AG04449 (cell line): ENCODE measurements at regions not wholly inside any gene's neighbourhood (a gene's known extent, or its start where the extent isn't known, plus 50 kb on each side); places are given as distances from the start of the nearest gene placed in this dataset.

ENCODE experiments used
- CTCF ChIA-PET: fragments of 350-600 bp; formaldehyde crosslinking; extraction: SDS; loops from one replicate; lab custom pipeline; 2021; ENCODE audit warnings: antibody characterized with exemption; lab: Yijun Ruan, JAX
- POLR2A ChIA-PET: fragments of 400-600, 350-600 bp; formaldehyde crosslinking; extraction: SDS; loops from one replicate; lab custom pipeline; 2020; ENCODE audit warnings: antibody characterized with exemption, inconsistent platforms; lab: Yijun Ruan, JAX
- DNase-seq: peaks from one replicate; pipeline ENCODE4 v3.0.0-alpha.2; 2010; ENCODE audit warnings: low read depth, low spot score
- H3K4me3 ChIP-seq: 2 replicates; pipeline ENCODE4 v1.5.1; 2011; ENCODE audit warnings: low read depth, mild to moderate bottlenecking, control low read depth, low read length
- TF ChIP-seq, protein P1 (sequence below): IDR thresholded peaks from one replicate; pipeline ENCODE4 v1.5.1; 2011; ENCODE audit warnings: mild to moderate bottlenecking, moderate library complexity, low read length, control low read depth, inconsistent platforms; ENCODE audit not compliant: insufficient read depth; ENCODE audit errors: missing control alignments

DNA sequence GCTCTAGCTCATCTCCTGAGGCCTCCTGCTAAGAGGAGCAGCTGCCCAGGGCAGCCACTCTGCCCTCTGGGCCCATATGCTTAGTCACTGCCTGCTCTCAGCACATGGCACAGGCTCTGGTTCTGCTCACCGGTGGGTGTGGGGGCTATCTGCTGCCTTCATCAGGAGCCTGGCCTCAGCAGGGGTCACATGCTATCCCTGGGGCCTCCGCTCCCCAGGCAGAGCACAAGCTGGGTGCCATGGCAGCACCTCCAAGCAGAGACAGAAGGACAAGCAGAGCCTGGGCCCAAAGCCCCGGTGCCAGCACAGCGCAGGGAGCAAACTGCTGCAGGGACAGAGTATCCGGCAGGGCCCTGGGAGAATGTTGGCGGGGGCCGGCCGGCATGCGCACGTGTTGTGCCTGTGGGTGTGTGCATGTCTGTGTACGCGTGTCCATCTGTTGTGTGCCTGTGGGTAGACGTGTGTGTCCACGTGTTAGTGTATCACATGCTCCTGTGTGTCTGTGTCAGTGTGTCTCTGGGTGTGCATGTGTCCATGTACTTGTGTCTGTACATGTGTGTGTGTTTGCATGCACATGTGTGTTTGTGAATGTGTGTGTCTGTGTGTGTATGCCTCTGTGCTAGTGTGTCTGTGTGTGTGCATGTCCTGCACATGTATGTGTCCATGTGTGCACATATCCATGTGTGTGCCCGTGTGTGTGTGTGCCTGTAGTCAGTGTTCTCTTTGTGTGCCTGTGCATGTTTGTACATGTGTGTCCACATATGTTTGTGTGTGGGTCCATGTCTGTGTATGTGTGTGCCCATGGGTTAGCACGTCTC lies 326.9 kb downstream of the TMEM121 start:
- CTCF ChIA-PET = no interaction called here
- POLR2A ChIA-PET = no interaction called here
- TF ChIP-seq, protein P1, sequence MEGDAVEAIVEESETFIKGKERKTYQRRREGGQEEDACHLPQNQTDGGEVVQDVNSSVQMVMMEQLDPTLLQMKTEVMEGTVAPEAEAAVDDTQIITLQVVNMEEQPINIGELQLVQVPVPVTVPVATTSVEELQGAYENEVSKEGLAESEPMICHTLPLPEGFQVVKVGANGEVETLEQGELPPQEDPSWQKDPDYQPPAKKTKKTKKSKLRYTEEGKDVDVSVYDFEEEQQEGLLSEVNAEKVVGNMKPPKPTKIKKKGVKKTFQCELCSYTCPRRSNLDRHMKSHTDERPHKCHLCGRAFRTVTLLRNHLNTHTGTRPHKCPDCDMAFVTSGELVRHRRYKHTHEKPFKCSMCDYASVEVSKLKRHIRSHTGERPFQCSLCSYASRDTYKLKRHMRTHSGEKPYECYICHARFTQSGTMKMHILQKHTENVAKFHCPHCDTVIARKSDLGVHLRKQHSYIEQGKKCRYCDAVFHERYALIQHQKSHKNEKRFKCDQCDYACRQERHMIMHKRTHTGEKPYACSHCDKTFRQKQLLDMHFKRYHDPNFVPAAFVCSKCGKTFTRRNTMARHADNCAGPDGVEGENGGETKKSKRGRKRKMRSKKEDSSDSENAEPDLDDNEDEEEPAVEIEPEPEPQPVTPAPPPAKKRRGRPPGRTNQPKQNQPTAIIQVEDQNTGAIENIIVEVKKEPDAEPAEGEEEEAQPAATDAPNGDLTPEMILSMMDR = no peak
- DNase-seq = no peak
- no peak overlapping the region for H3K4me3 ChIP-seq

DNA sequence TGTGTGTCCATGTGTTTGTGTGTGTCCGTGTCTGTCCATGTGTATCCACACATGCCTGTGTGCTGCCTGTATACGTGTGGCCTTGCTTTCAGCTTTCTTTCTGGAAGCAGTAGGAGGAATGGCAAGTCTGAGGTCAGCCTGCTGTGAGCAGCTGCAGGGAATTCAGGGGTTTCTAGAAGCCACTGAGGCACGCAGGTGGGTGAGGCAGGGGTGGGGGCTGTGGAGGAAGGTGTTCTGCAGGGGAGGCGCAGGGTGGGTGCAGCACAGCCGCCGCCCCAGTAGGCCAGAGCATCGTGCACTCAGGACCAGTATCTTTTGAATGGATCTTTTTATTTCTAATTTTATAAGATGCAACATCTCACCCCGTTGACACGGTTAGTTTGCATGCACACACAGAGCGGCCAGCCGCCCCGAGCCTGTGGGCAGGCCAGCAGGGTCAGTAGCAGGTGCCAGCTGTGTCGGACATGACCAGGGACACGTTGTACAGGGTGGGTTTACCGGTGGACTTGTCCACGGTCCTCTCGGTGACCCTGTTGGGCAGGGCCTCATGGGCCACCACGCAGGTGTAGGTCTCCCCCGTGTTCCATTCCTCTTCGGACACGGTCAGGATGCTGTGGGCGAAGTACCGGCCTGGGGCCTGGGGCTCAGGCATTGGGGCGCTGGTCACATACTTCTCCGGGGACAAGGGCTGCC lies 327.7 kb downstream of the TMEM121 start:
- DNase-seq = no peak
- no peak overlapping the region for H3K4me3 ChIP-seq
- POLR2A ChIA-PET = no interaction called here
- CTCF ChIA-PET = no interaction called here
- TF ChIP-seq, protein P1 = no peak

DNA sequence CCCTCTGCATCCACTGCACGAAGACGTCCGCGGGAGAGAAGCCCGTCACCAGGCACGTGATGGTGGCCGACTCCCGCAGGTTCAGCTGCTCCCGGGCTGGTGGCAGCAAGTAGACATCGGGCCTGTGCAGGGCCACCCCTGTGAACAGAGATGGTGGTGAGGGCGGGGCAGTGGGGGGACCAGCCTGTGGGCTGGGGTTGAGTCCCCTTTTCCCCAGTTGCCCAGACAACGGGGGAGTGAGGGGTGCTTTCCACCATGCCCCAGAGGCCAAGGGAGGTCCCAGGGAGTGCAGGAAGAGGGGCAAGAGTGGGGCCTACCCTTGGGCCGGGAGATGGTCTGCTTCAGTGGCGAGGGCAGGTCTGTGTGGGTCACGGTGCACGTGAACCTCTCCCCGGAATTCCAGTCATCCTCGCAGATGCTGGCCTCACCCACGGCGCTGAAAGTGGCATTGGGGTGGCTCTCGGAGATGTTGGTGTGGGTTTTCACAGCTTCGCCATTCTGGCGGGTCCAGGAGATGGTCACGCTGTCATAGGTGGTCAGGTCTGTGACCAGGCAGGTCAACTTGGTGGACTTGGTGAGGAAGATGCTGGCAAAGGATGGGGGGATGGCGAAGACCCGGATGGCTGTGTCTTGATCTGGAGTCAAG lies 328.3 kb downstream of the TMEM121 start:
- ChIA-PET POLR2A (no interaction called here), CTCF (no interaction called here)
- TF ChIP-seq, protein P1 = no peak
- DNase-seq = no peak
- no peak overlapping the region for H3K4me3 ChIP-seq

DNA sequence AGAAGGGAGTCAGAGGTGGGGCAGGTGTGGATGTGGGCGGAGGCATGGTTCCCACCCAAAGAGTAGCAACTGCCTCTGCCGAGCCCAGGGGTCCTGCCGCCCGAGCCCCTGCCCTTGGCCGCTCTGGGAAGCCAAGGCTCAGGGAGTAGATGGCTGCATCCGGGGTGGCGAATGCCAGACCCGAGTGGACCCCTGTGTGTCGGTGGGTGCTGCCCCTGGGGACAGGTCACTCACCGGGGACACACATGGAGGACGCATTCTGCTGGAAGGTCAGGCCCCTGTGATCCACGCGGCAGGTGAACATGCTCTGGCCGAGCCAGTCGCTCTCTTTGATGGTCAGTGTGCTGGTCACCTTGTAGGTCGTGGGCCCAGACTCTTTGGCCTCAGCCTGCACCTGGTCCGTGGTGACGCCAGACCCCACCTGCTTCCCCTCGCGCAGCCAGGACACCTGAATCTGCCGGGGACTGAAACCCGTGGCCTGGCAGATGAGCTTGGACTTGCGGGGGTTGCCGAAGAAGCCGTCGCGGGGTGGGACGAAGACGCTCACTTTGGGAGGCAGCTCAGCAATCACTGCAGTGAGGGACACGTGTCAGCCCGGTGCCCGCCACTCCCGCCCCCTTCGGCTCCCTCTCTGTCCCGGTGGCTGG lies 329.0 kb downstream of the TMEM121 start:
- no peak for DNase-seq
- ChIA-PET POLR2A (no interaction called here), CTCF (no interaction called here)
- no peak overlapping the region for H3K4me3 ChIP-seq
- TF ChIP-seq, protein P1 = no peak

DNA sequence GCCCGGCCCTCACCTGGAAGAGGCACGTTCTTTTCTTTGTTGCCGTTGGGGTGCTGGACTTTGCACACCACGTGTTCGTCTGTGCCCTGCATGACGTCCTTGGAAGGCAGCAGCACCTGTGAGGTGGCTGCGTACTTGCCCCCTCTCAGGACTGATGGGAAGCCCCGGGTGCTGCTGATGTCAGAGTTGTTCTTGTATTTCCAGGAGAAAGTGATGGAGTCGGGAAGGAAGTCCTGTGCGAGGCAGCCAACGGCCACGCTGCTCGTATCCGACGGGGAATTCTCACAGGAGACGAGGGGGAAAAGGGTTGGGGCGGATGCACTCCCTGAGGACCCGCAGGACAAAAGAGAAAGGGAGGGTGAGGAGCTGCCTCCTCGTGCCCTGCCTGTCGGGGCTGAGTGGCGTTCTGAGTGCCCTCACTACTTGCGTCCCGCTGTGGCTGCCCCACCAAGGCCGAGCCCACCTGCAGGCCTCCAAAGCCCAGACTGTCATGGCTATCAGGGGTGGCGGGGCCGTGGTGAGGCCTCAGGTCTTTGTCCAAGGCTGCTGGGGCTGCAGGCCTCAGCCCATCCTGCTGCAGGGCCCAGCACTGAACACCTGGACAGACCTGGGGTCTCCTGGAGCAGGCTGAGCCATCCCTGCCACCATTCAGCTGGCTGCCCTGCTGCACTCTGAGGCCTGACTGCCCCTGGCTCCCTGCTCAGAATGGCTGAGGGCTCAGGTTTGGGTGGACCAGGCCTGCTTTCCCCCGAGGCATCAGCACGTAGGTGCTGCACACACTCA lies 329.7 kb downstream of the TMEM121 start:
- ChIA-PET CTCF (no interaction called here), POLR2A (no interaction called here)
- DNase-seq = no peak
- H3K4me3 ChIP-seq = no peak overlapping the region
- TF ChIP-seq, protein P1 = no peak
